Endothelial cell (in vitro differentiated cells): ENCODE measurements at regions not wholly inside any gene's neighbourhood (a gene's known extent, or its start where the extent isn't known, plus 50 kb on each side); places are given as distances from the start of the nearest gene placed in this dataset.

Experiments used
- DNase-seq: peaks from one replicate; pipeline ENCODE4 v3.0.0; 2021; ENCODE audit warnings: low spot score
- H3K27ac Mint-ChIP-seq: one replicate; pipeline ENCODE4 v1.8.0; 2021; ENCODE audit warnings: mixed read lengths, inconsistent platforms; ENCODE audit not compliant: unreplicated experiment
- H3K27me3 Mint-ChIP-seq: one replicate; pipeline ENCODE4 v1.8.0; 2021; ENCODE audit warnings: mild to moderate bottlenecking, moderate library complexity, mixed read lengths, inconsistent platforms; ENCODE audit not compliant: unreplicated experiment
- H3K36me3 Mint-ChIP-seq: one replicate; pipeline ENCODE4 v1.8.0; 2021; ENCODE audit warnings: mild to moderate bottlenecking, low read depth, mixed read lengths, inconsistent platforms; ENCODE audit not compliant: unreplicated experiment
- H3K4me1 Mint-ChIP-seq: one replicate; pipeline ENCODE4 v1.8.0; 2021; ENCODE audit warnings: mild to moderate bottlenecking, mixed read lengths, inconsistent platforms; ENCODE audit not compliant: unreplicated experiment
- H3K4me3 Mint-ChIP-seq: one replicate; pipeline ENCODE4 v1.8.0; 2021; ENCODE audit warnings: mild to moderate bottlenecking, mixed read lengths, inconsistent platforms; ENCODE audit not compliant: unreplicated experiment
- H3K9me3 Mint-ChIP-seq: one replicate; pipeline ENCODE4 v1.8.0; 2021; ENCODE audit warnings: mixed read lengths, inconsistent platforms; ENCODE audit not compliant: unreplicated experiment
- CTCF ChIP-seq: fragments of 200-600 bp; sonication (generic); IDR thresholded peaks from one replicate; pipeline ENCODE4 v1.5.0; 2021; ENCODE audit warnings: antibody characterized with exemption; ENCODE audit not compliant: unreplicated experiment

GRCh38 chr7:81498176-81498575 lies 271.7 kb downstream of the HGF start:
- H3K9me3 Mint-ChIP-seq: no peaks in the 10 kb centered on the region
- no peaks in the 10 kb centered on the region for H3K27me3 Mint-ChIP-seq
- no peak overlapping the region for H3K4me3 Mint-ChIP-seq
- no peak for DNase-seq
- H3K27ac Mint-ChIP-seq: no peak overlapping the region
- H3K4me1 Mint-ChIP-seq: peaks cover 4% of the 10 kb centered on the region
- H3K36me3 Mint-ChIP-seq: no peaks in the 10 kb centered on the region
- TF ChIP-seq CTCF: no peak

- DNase-seq: no peak
- H3K27me3 Mint-ChIP-seq: no peaks in the 10 kb centered on the region
- TF ChIP-seq CTCF: no peak
- no peaks in the 10 kb centered on the region for H3K9me3 Mint-ChIP-seq
- H3K27ac Mint-ChIP-seq: no peak overlapping the region
- H3K4me3 Mint-ChIP-seq: no peak overlapping the region
- H3K4me1 Mint-ChIP-seq: no peaks in the 10 kb centered on the region
- no peaks in the 10 kb centered on the region for H3K36me3 Mint-ChIP-seq
Observed at GRCh38 chr7:81492910-81493309, 276.9 kb downstream of the HGF start.

- no peaks in the 10 kb centered on the region for H3K9me3 Mint-ChIP-seq
- H3K4me1 Mint-ChIP-seq: no peaks in the 10 kb centered on the region
- no peaks in the 10 kb centered on the region for H3K36me3 Mint-ChIP-seq
- no peak for DNase-seq
- H3K27ac Mint-ChIP-seq: no peak overlapping the region
- no peak for TF ChIP-seq CTCF
- no peak overlapping the region for H3K4me3 Mint-ChIP-seq
- H3K27me3 Mint-ChIP-seq: no peaks in the 10 kb centered on the region
Observed at GRCh38 chr7:81492240-81492639, 277.6 kb downstream of the HGF start.

GRCh38 chr7:81491573-81491972 lies 278.3 kb downstream of the HGF start:
- Mint-ChIP-seq H3K36me3 (no peaks in the 10 kb centered on the region), H3K4me3 (no peak overlapping the region), H3K27ac (no peak overlapping the region), H3K9me3 (no peaks in the 10 kb centered on the region), H3K27me3 (no peaks in the 10 kb centered on the region), H3K4me1 (no peaks in the 10 kb centered on the region)
- TF ChIP-seq CTCF: no peak
- no peak for DNase-seq

- TF ChIP-seq CTCF: no peak
- DNase-seq: no peak
- no peak overlapping the region for H3K27ac Mint-ChIP-seq
- no peak overlapping the region for H3K4me3 Mint-ChIP-seq
- no peaks in the 10 kb centered on the region for H3K27me3 Mint-ChIP-seq
- no peaks in the 10 kb centered on the region for H3K36me3 Mint-ChIP-seq
- peaks cover 5% of the 10 kb centered on the region for H3K4me1 Mint-ChIP-seq
- no peaks in the 10 kb centered on the region for H3K9me3 Mint-ChIP-seq
Observed at GRCh38 chr7:81488210-81488609, 281.6 kb downstream of the HGF start.
